ENCODE measurements at regions not wholly inside any gene's neighbourhood (a gene's known extent, or its start where the extent isn't known, plus 50 kb on each side); places are given as distances from the start of the nearest gene placed in this dataset.

- no peak for DNase-seq (ENCODE audit: low read depth in 1 of 2, low spot score in 1 of 2)
- Histone ChIP-seq H3K36me3 (no peaks in the 10 kb centered on the region), H3K4me1 (ENCODE audit: low read depth) (no peaks in the 10 kb centered on the region), H3K27ac (no peak overlapping the region), H3K27me3 (no peaks in the 10 kb centered on the region), H3K4me3 (no peak overlapping the region), H3K9me3 (ENCODE audit: low read depth) (no peaks in the 10 kb centered on the region)
- TF ChIP-seq, protein P1, sequence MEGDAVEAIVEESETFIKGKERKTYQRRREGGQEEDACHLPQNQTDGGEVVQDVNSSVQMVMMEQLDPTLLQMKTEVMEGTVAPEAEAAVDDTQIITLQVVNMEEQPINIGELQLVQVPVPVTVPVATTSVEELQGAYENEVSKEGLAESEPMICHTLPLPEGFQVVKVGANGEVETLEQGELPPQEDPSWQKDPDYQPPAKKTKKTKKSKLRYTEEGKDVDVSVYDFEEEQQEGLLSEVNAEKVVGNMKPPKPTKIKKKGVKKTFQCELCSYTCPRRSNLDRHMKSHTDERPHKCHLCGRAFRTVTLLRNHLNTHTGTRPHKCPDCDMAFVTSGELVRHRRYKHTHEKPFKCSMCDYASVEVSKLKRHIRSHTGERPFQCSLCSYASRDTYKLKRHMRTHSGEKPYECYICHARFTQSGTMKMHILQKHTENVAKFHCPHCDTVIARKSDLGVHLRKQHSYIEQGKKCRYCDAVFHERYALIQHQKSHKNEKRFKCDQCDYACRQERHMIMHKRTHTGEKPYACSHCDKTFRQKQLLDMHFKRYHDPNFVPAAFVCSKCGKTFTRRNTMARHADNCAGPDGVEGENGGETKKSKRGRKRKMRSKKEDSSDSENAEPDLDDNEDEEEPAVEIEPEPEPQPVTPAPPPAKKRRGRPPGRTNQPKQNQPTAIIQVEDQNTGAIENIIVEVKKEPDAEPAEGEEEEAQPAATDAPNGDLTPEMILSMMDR (IDR thresholded peaks at IDR 0.05; ENCODE audit: low read depth, low read length) = no peak
Measured at GRCh38 chr10:2953495-2953894, 113.9 kb upstream of the PFKP start.

GRCh38 chr10:2951235-2951835 lies 116.0 kb upstream of the PFKP start:
- H3K9me3 ChIP-seq (ENCODE audit: low read depth) = no peaks in the 10 kb centered on the region
- no peaks in the 10 kb centered on the region for H3K4me1 ChIP-seq (ENCODE audit: low read depth)
- no peaks in the 10 kb centered on the region for H3K27me3 ChIP-seq
- H3K36me3 ChIP-seq = no peaks in the 10 kb centered on the region
- no peak overlapping the region for H3K27ac ChIP-seq
- no peak overlapping the region for H3K4me3 ChIP-seq
- TF ChIP-seq, protein P1 (IDR thresholded peaks at IDR 0.05; ENCODE audit: low read depth, low read length) = no peak
- no peak for DNase-seq (ENCODE audit: low read depth in 1 of 2, low spot score in 1 of 2)

DNA sequence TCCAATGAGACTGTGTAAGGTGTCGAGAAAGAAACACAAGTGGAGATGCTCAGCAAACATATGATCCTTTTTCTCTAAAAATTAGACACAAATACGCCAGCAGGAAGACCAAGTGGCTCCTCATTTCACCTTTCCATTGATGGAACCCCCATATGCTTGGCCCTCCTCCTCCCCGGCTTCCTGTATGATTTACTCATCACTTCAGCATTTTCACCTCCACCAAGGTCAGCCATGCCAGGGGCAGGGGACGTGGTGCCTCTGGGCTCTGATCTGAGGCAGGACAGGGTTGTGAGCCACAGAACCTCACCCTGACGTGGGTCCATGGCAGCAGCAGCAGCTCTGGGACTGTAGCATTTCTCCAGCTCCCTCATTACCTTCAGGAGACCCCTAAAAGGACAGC lies 116.8 kb upstream of the PFKP start:
- DNase-seq (ENCODE audit: low read depth in 1 of 2, low spot score in 1 of 2) = no peak
- Histone ChIP-seq H3K27ac (no peak overlapping the region), H3K4me1 (ENCODE audit: low read depth) (no peaks in the 10 kb centered on the region), H3K9me3 (ENCODE audit: low read depth) (no peaks in the 10 kb centered on the region), H3K4me3 (no peak overlapping the region), H3K36me3 (no peaks in the 10 kb centered on the region), H3K27me3 (no peaks in the 10 kb centered on the region)
- TF ChIP-seq, protein P1 (IDR thresholded peaks at IDR 0.05; ENCODE audit: low read depth, low read length) = no peak

- Histone ChIP-seq H3K27me3 (no peaks in the 10 kb centered on the region), H3K27ac (no peak overlapping the region), H3K36me3 (no peaks in the 10 kb centered on the region), H3K4me3 (no peak overlapping the region), H3K9me3 (ENCODE audit: low read depth) (no peaks in the 10 kb centered on the region), H3K4me1 (ENCODE audit: low read depth) (no peaks in the 10 kb centered on the region)
- TF ChIP-seq, protein P1 (IDR thresholded peaks at IDR 0.05; ENCODE audit: low read depth, low read length) = no peak
- no peak for DNase-seq (ENCODE audit: low read depth in 1 of 2, low spot score in 1 of 2)
Measured at GRCh38 chr10:2949948-2950354, 117.4 kb upstream of the PFKP start.

DNA sequence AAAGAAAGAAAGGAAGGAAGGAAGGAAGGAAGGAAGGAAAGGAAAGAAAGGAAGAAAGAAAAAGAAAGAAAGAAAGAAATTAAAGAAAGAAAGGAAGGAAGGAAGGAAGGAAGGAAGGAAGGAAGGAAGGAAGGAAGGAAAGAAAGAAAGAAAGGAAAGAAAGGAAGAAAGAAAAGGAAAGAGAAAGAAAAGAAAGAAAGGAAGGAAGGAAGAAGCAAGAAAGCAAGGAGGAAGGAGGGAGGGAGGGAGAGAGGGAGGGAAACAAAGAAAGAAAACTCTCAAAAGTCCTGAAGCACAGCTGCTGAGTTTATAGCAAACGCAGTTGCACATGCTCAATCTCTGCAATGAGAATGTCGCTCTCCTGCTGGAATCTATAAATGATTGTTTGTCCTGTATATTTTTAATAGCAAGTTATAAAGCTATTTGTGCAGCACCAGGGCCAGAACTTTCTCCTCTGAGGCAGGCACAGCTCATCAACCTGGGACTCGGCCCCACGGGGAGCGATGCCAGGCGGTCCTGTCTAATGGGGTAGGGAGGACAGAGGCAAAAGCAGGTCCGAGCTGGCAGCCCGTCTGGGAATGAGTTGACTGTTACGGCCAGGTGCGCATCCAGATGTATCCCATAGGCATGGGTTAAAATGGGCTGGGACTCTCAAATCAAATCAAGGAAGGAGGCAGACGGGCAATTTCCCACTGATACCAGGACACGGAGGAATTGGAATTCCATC lies 118.0 kb upstream of the PFKP start:
- Histone ChIP-seq H3K27me3 (no peaks in the 10 kb centered on the region), H3K36me3 (no peaks in the 10 kb centered on the region), H3K4me1 (ENCODE audit: low read depth) (no peaks in the 10 kb centered on the region), H3K4me3 (no peak overlapping the region), H3K27ac (no peak overlapping the region), H3K9me3 (ENCODE audit: low read depth) (no peaks in the 10 kb centered on the region)
- TF ChIP-seq, protein P1 (IDR thresholded peaks at IDR 0.05; ENCODE audit: low read depth, low read length) = no peak
- no peak for DNase-seq (ENCODE audit: low read depth in 1 of 2, low spot score in 1 of 2)

Data from cardiac muscle cell (in vitro differentiated cells and primary cell).